Neural progenitor cell (in vitro differentiated cells): ENCODE measurements at regions not wholly inside any gene's neighbourhood (a gene's known extent, or its start where the extent isn't known, plus 50 kb on each side); places are given as distances from the start of the nearest gene placed in this dataset.

Experiments
- DNase-seq: peaks from one replicate; pipeline ENCODE4 v3.0.0-alpha.2; 2016; ENCODE audit warnings: low spot score
- H2AFZ ChIP-seq: fragments of 200-600 bp; sonication (generic); replicated peaks from 2 replicates; pipeline ENCODE4 v1.6.1; 2016; ENCODE audit warnings: antibody characterized with exemption
- H3F3A ChIP-seq: fragments of 200-600 bp; sonication (generic); 2 replicates; pipeline ENCODE4 v1.6.1; 2016; ENCODE audit warnings: antibody characterized with exemption, low read depth
- H3K27ac ChIP-seq: fragments of 200-600 bp; sonication (generic); 2 replicates; pipeline ENCODE4 v1.5.1; 2016; ENCODE audit warnings: mild to moderate bottlenecking
- H3K27me3 ChIP-seq: fragments of 200-600 bp; sonication (generic); 2 replicates; pipeline ENCODE4 v1.6.1; 2016; ENCODE audit warnings: mild to moderate bottlenecking, moderate library complexity
- H3K36me3 ChIP-seq: fragments of 200-600 bp; sonication (generic); 2 replicates; pipeline ENCODE4 v1.5.1; 2016
- H3K4me1 ChIP-seq: fragments of 200-600 bp; sonication (generic); 2 replicates; pipeline ENCODE4 v1.6.1; 2016; ENCODE audit warnings: mixed run types
- H3K4me2 ChIP-seq: fragments of 200-600 bp; sonication (generic); 2 replicates; pipeline ENCODE4 v1.6.1; 2016
- H3K4me3 ChIP-seq: fragments of 200-600 bp; sonication (generic); 2 replicates; pipeline ENCODE4 v1.5.1; 2016
- H3K79me2 ChIP-seq: fragments of 200-600 bp; sonication (generic); 2 replicates; pipeline ENCODE4 v1.6.1; 2016; ENCODE audit warnings: low read depth
- H3K9ac ChIP-seq: fragments of 200-600 bp; sonication (generic); 2 replicates; pipeline ENCODE4 v1.6.1; 2016
- H3K9me3 ChIP-seq: fragments of 200-600 bp; sonication (generic); 2 replicates; pipeline ENCODE4 v1.5.1; 2016; ENCODE audit warnings: low read depth
- H4K20me1 ChIP-seq: fragments of 200-600 bp; sonication (generic); 2 replicates; pipeline ENCODE4 v1.6.1; 2016; ENCODE audit warnings: low read depth
- H3K27ac Mint-ChIP-seq: 3 replicates; pipeline ENCODE4 v1.8.0; 2021; ENCODE audit warnings: mixed read lengths
- H3K27me3 Mint-ChIP-seq: 2 replicates; pipeline ENCODE4 v1.8.0; 2022; ENCODE audit warnings: low read depth, mild to moderate bottlenecking, inconsistent platforms, moderate library complexity, mixed read lengths; ENCODE audit not compliant: insufficient read depth
- H3K36me3 Mint-ChIP-seq: 3 replicates; pipeline ENCODE4 v1.8.0; 2021; ENCODE audit warnings: mixed read lengths
- H3K4me1 Mint-ChIP-seq: 3 replicates; pipeline ENCODE4 v1.8.0; 2021; ENCODE audit warnings: mixed read lengths
- H3K4me3 Mint-ChIP-seq: 3 replicates; pipeline ENCODE4 v1.8.0; 2021; ENCODE audit warnings: mild to moderate bottlenecking, moderate library complexity, mixed read lengths
- H3K9me3 Mint-ChIP-seq: 3 replicates; pipeline ENCODE4 v1.8.0; 2020; ENCODE audit warnings: mixed read lengths
- EZH2 ChIP-seq: fragments of 200-600 bp; sonication (generic); IDR thresholded peaks from 2 replicates; pipeline ENCODE4 v1.6.1; 2017; ENCODE audit warnings: antibody characterized with exemption, mild to moderate bottlenecking, moderate library complexity
- EZH2phosphoT487 ChIP-seq: fragments of 200-600 bp; sonication (generic); IDR thresholded peaks from 2 replicates; pipeline ENCODE4 v1.6.1; 2017; ENCODE audit warnings: antibody characterized with exemption
- TF ChIP-seq, protein P1 (sequence below): fragments of 200-600 bp; sonication (generic); IDR thresholded peaks from 2 replicates; pipeline ENCODE4 v1.5.1; 2017; ENCODE audit warnings: antibody characterized with exemption, mild to moderate bottlenecking

GRCh38 chr13:105509981-105510762 lies 1025.3 kb downstream of the EFNB2 start:
- Histone ChIP-seq H3K9ac (no peak overlapping the region), H3K9me3 (no peaks in the 10 kb centered on the region), H3K79me2 (no peaks in the 10 kb centered on the region), H3K27me3 (no peaks in the 10 kb centered on the region), H2AFZ (no peak overlapping the region), H4K20me1 (no peaks in the 10 kb centered on the region), H3K27ac (no peak overlapping the region), H3K4me2 (no peak overlapping the region), H3F3A (no peaks in the 10 kb centered on the region), H3K4me3 (no peak overlapping the region), H3K4me1 (no peaks in the 10 kb centered on the region), H3K36me3 (no peaks in the 10 kb centered on the region)
- H3K9me3 Mint-ChIP-seq: peaks cover 12% of the 10 kb centered on the region
- TF ChIP-seq, protein P1, sequence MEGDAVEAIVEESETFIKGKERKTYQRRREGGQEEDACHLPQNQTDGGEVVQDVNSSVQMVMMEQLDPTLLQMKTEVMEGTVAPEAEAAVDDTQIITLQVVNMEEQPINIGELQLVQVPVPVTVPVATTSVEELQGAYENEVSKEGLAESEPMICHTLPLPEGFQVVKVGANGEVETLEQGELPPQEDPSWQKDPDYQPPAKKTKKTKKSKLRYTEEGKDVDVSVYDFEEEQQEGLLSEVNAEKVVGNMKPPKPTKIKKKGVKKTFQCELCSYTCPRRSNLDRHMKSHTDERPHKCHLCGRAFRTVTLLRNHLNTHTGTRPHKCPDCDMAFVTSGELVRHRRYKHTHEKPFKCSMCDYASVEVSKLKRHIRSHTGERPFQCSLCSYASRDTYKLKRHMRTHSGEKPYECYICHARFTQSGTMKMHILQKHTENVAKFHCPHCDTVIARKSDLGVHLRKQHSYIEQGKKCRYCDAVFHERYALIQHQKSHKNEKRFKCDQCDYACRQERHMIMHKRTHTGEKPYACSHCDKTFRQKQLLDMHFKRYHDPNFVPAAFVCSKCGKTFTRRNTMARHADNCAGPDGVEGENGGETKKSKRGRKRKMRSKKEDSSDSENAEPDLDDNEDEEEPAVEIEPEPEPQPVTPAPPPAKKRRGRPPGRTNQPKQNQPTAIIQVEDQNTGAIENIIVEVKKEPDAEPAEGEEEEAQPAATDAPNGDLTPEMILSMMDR: no peak
- TF ChIP-seq EZH2phosphoT487: no peak
- no peak overlapping the region for H3K27ac Mint-ChIP-seq
- H3K4me3 Mint-ChIP-seq: no peak overlapping the region
- peaks cover 6% of the 10 kb centered on the region for H3K27me3 Mint-ChIP-seq
- no peaks in the 10 kb centered on the region for H3K36me3 Mint-ChIP-seq
- peaks cover 2% of the 10 kb centered on the region for H3K4me1 Mint-ChIP-seq
- DNase-seq: no peak

GRCh38 chr13:105506463-105506862 lies 1029.0 kb downstream of the EFNB2 start:
- H3K9me3 Mint-ChIP-seq: peaks cover 7% of the 10 kb centered on the region
- peaks cover 2% of the 10 kb centered on the region for H3K27me3 Mint-ChIP-seq
- H3K9ac ChIP-seq: no peak overlapping the region
- no peak overlapping the region for H3K4me3 ChIP-seq
- no peaks in the 10 kb centered on the region for H4K20me1 ChIP-seq
- H3K4me1 Mint-ChIP-seq: peaks cover 10% of the 10 kb centered on the region
- no peaks in the 10 kb centered on the region for H3K36me3 ChIP-seq
- H3K4me1 ChIP-seq: peaks cover 17% of the 10 kb centered on the region
- no peak overlapping the region for H2AFZ ChIP-seq
- no peaks in the 10 kb centered on the region for H3K79me2 ChIP-seq
- no peaks in the 10 kb centered on the region for H3K9me3 ChIP-seq
- DNase-seq: no peak
- no peak overlapping the region for H3K27ac ChIP-seq
- no peak overlapping the region for H3K27ac Mint-ChIP-seq
- H3K4me2 ChIP-seq: no peak overlapping the region
- no peaks in the 10 kb centered on the region for H3K36me3 Mint-ChIP-seq
- H3K4me3 Mint-ChIP-seq: no peak overlapping the region
- no peaks in the 10 kb centered on the region for H3K27me3 ChIP-seq
- TF ChIP-seq, protein P1: no peak
- TF ChIP-seq EZH2 (no peak), EZH2phosphoT487 (no peak)
- no peaks in the 10 kb centered on the region for H3F3A ChIP-seq

DNA sequence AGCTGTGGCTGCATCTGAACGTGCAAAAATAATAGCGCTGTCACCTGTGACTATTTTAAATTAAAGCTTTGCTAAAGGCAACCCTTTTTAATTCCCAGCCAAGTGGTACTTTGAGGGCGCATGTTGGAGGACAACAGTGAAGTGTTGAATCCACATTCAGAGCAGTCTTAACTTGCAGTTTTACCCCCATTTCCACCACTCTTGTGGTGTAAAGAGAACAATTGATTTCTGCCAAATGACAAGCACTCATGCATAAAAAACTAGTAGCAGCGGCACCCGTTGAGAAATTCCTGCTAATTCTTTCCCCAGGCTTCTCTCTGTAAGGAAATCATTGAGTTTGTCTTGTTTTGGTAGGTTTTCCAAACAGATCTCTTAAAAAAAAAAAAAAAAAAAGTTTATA lies 1033.3 kb downstream of the EFNB2 start:
- Histone ChIP-seq H2AFZ (peak overlapping the region; percentile 4), H3K27ac (no peak overlapping the region), H4K20me1 (no peaks in the 10 kb centered on the region), H3F3A (no peaks in the 10 kb centered on the region), H3K9ac (no peak overlapping the region), H3K36me3 (no peaks in the 10 kb centered on the region), H3K79me2 (no peaks in the 10 kb centered on the region), H3K4me3 (peak overlapping the region; percentile 2), H3K27me3 (no peaks in the 10 kb centered on the region), H3K9me3 (no peaks in the 10 kb centered on the region), H3K4me2 (peak overlapping the region; percentile 63), H3K4me1 (peaks cover 18% of the 10 kb centered on the region)
- Mint-ChIP-seq H3K27me3 (peaks cover 2% of the 10 kb centered on the region), H3K4me3 (no peak overlapping the region), H3K36me3 (no peaks in the 10 kb centered on the region), H3K4me1 (peaks cover 15% of the 10 kb centered on the region), H3K27ac (no peak overlapping the region), H3K9me3 (peaks cover 9% of the 10 kb centered on the region)
- TF ChIP-seq EZH2phosphoT487 (no peak), EZH2 (no peak)
- TF ChIP-seq, protein P1: no peak
- DNase-seq: peak; percentile 64
